Neutrophil (primary cell): ENCODE measurements at regions not wholly inside any gene's neighbourhood (a gene's known extent, or its start where the extent isn't known, plus 50 kb on each side); places are given as distances from the start of the nearest gene placed in this dataset.
"Not testable (repeated sequence)": the region's sequence is repeated elsewhere in the genome, so short reads cannot be mapped to it uniquely, and the experiment has no call there.

Experiments
- H3K27ac ChIP-seq: fragments of 200-600 bp; sonication (generic); 2 replicates; pipeline ENCODE4 v1.5.1; 2016; ENCODE audit warnings: mild to moderate bottlenecking, moderate library complexity
- H3K27me3 ChIP-seq: fragments of 200-600 bp; sonication (generic); 2 replicates; pipeline ENCODE4 v1.6.0; 2016; ENCODE audit warnings: mild to moderate bottlenecking
- H3K36me3 ChIP-seq: fragments of 200-600 bp; sonication (generic); 2 replicates; pipeline ENCODE4 v1.5.1; 2017
- H3K4me1 ChIP-seq, 2 experiments: fragments of 200-600 bp in 1 of 2; sonication (generic) in 1 of 2; 1 replicate in 1 of 2; 2 replicates in 1 of 2; pipeline versions ENCODE4 v1.5.1 to v1.6.1; 2013 to 2016; ENCODE audit warnings: low read depth in 1 of 2, low read length in 1 of 2, mild to moderate bottlenecking in 1 of 2, moderate library complexity in 1 of 2; ENCODE audit not compliant: control insufficient read depth in 1 of 2, insufficient read depth in 1 of 2
- H3K4me3 ChIP-seq, 2 experiments: fragments of 200-600 bp in 1 of 2; sonication (generic) in 1 of 2; 1 replicate in 1 of 2; 2 replicates in 1 of 2; pipeline ENCODE4 v1.5.1; 2013 to 2016; ENCODE audit warnings: low read depth in 1 of 2, low read length in 1 of 2, mild to moderate bottlenecking in 1 of 2, moderate library complexity in 1 of 2
- H3K9me3 ChIP-seq: fragments of 200-600 bp; sonication (generic); 2 replicates; pipeline ENCODE4 v1.5.1; 2016
- TF ChIP-seq, protein P1 (sequence below): fragments of 200-600 bp; sonication (generic); IDR thresholded peaks from 2 replicates; pipeline ENCODE4 v1.5.1; 2016; ENCODE audit warnings: antibody characterized with exemption

DNA sequence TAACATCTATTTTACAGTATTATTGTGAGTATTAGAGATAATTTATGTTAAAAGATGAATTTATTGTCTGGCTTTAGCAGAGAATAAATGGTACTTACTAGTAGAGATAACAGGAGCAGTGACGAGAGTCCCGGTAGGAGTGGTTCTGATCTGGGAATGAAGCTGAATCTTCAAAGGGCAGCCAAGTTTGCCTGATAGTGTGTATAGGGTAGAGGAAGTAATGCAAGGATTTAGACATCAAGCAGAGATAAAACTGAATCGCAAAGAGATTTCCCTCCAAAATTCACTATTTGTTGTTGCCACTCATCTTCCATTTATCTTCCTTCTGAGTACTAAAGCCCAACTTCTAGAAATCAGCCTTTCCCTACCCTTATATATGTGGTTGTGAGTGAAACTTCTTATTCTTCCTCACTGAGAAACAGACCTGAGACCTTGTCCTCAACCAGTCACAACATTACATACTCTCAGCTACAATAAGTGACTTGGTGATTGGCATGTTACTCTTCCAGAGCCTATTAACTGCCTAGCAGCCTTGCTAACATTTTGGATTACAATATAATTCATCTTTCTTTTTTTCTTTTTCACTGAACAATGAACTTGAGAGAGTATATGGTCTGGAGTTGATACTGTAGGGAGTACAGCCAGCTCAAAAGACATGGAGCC lies 692.7 kb upstream of the ZNF385D start:
- H3K27ac ChIP-seq: no peak overlapping the region
- no peaks in the 10 kb centered on the region for H3K36me3 ChIP-seq
- TF ChIP-seq, protein P1, sequence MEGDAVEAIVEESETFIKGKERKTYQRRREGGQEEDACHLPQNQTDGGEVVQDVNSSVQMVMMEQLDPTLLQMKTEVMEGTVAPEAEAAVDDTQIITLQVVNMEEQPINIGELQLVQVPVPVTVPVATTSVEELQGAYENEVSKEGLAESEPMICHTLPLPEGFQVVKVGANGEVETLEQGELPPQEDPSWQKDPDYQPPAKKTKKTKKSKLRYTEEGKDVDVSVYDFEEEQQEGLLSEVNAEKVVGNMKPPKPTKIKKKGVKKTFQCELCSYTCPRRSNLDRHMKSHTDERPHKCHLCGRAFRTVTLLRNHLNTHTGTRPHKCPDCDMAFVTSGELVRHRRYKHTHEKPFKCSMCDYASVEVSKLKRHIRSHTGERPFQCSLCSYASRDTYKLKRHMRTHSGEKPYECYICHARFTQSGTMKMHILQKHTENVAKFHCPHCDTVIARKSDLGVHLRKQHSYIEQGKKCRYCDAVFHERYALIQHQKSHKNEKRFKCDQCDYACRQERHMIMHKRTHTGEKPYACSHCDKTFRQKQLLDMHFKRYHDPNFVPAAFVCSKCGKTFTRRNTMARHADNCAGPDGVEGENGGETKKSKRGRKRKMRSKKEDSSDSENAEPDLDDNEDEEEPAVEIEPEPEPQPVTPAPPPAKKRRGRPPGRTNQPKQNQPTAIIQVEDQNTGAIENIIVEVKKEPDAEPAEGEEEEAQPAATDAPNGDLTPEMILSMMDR: no peak

DNA sequence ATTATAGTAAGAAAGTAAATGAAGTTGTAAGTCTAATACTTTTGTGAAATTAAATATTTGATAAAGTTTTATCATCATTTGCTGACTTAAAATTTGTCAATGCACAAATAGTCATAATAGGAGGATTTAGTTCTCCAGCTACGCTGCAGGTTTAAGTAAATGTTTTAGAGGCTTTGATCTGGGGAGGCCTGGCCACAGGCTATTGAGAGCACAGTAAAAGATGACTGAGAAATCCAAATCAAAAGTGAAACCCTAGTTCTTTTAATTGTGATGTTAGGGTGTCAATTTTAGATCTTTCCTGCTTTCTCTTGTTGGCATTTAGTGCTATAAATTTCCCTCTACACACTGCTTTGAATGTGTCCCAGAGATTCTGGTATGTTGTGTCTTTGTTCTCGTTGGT lies 694.3 kb upstream of the ZNF385D start:
- not testable (repeated sequence) for H3K4me1 ChIP-seq, H3K27ac ChIP-seq, H3K4me3 ChIP-seq, H3K36me3 ChIP-seq, H3K9me3 ChIP-seq, H3K27me3 ChIP-seq

More for the DNA sequence above, 692.7 kb upstream of the ZNF385D start:
- Histone ChIP-seq H3K27me3 (no peaks in the 10 kb centered on the region), H3K4me1 (no peaks in the 10 kb centered on the region), H3K9me3 (no peaks in the 10 kb centered on the region), H3K4me3 (no peak overlapping the region)

DNA sequence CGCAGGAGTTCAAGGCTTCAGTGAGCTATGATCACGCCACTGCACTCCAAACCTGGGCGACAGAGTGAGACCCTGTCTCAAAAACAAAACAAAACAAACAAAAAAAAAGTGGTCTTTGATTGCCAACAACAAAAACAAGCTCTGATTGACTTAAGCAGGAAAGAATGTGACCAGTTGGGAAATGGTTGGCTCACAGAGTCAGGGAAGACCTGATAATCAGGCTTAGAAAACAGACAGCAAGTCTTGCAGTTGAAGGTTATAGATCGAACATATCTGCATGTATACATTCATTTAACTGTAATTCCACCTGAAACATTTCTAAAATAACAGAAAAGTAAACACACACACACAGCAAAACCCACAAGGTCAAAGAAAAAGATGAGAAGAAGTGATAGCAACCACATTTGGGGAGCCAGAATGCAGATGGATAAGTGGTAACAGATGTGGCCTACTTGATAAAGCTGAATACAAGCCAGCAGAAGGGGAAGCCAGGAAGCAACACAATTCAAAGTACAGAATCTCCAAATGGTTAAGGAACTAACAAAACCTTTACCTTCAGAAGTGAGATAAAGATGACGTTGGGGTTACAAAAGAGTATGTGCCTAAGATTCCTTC lies 699.9 kb upstream of the ZNF385D start:
- Histone ChIP-seq H3K4me3 (no peak overlapping the region), H3K27ac (no peak overlapping the region)
- TF ChIP-seq, protein P1: no peak

DNA sequence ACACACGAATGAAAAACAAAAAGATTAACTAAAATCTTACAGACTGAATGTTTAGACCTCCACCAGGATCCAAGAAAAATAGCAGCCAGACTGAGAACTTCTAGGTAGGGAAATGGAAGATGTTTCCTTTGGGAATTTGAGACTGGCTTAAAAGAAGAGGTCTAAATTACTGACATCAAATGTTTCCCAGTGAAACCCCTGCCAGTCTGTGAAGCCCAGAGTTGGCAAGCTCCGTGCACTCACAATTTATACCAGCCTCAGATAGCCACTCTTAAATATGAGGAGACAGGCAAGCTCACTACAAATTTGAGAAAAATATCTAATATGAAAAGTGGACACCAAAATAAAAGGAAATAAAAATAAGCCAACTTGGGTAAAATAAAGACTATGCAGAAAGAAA lies 700.5 kb upstream of the ZNF385D start:
- TF ChIP-seq, protein P1: no peak
- Histone ChIP-seq H3K27ac (no peak overlapping the region), H3K9me3 (no peaks in the 10 kb centered on the region), H3K36me3 (no peaks in the 10 kb centered on the region), H3K27me3 (no peaks in the 10 kb centered on the region), H3K4me3 (no peak overlapping the region), H3K4me1 (no peaks in the 10 kb centered on the region)

More for the DNA sequence above, 699.9 kb upstream of the ZNF385D start:
- H3K27me3 ChIP-seq: no peaks in the 10 kb centered on the region
- H3K36me3 ChIP-seq: no peaks in the 10 kb centered on the region
- H3K4me1 ChIP-seq: no peaks in the 10 kb centered on the region
- no peaks in the 10 kb centered on the region for H3K9me3 ChIP-seq

DNA sequence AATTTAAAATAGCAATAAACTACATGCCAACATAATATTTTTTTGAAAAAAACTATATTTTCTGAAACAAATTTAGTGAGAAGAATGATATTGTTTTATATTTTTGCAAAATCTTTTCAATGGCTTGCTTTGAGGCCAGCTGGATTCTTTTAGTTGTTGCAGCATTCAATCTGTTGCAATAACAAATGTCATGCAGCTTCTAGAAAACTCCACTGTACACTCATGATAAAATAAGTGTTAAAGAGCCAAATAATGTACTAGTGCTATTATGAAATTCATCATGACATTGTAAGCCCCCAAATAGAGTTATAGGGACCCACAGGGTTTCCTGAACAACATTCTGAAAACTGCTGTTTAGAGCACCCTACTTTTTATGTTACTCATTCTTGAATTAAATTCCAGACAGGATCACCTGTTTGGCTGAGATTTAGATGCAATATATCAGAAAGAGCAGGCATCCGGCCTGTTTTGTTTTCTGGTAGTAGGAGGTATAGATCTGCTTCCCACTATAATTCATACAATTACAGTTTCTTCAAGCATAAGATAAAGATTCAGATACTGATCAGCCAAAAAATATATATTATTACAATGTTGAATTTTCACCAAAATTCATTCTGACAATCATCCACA lies 703.0 kb upstream of the ZNF385D start:
- H3K27ac ChIP-seq: no peak overlapping the region
- TF ChIP-seq, protein P1: no peak
- H3K36me3 ChIP-seq: no peaks in the 10 kb centered on the region
- no peak overlapping the region for H3K4me3 ChIP-seq
- no peaks in the 10 kb centered on the region for H3K27me3 ChIP-seq
- no peaks in the 10 kb centered on the region for H3K9me3 ChIP-seq
- no peaks in the 10 kb centered on the region for H3K4me1 ChIP-seq

DNA sequence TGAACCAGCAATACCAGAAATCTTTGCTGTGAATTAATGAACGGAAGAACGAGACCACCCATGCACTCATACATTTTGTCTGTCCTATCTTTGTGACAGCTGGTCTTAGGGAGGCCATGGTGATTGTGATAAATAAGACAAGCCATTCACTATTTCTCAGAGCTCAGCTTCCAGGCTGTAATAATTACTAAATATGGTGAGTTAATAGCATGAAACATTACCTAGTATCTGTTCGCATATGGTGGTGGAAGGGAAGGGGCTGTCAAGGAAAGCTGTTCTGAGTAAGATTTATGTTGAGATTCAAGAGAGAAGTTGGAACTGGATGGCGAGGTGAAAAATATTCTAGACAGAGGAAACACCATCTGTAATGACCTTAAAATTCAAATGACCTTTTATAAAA lies 719.0 kb upstream of the ZNF385D start:
- TF ChIP-seq, protein P1: no peak
- Histone ChIP-seq H3K9me3 (no peaks in the 10 kb centered on the region), H3K27me3 (no peaks in the 10 kb centered on the region), H3K27ac (no peak overlapping the region), H3K36me3 (no peaks in the 10 kb centered on the region), H3K4me3 (no peak overlapping the region), H3K4me1 (no peaks in the 10 kb centered on the region)
